Middle frontal gyrus (tissue), 1 donor: ENCODE measurements at regions not wholly inside any gene's neighbourhood (a gene's known extent, or its start where the extent isn't known, plus 50 kb on each side); places are given as distances from the start of the nearest gene placed in this dataset.

Experiments used
- DNase-seq: peaks from one replicate; pipeline ENCODE4 v3.0.0-alpha.2; 2015; ENCODE audit warnings: low spot score; ENCODE audit errors: extremely low spot score

DNA sequence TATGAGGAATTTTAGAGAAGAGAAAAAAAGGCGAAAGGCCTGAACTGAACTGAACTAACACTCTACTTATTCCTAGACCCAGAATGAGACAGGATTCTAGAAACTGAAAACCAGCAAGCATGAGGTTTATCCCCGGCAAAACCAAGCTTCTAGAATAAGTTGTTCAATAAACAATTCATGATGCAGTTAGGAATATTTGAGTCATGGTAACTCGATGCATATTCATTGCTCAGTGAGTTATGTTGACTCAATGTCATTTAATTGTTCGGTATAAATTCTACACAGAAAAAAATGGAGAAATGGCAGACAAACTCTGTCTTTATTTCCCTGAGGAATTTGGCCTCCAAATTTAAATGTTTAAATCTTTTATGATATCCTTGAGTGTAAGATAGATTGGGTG is 321.5 kb downstream of the SATB2 start:
- DNase-seq: no peak

- DNase-seq: no peak
Observed at GRCh38 chr2:199131876-199132275, 325.9 kb downstream of the SATB2 start.

DNA sequence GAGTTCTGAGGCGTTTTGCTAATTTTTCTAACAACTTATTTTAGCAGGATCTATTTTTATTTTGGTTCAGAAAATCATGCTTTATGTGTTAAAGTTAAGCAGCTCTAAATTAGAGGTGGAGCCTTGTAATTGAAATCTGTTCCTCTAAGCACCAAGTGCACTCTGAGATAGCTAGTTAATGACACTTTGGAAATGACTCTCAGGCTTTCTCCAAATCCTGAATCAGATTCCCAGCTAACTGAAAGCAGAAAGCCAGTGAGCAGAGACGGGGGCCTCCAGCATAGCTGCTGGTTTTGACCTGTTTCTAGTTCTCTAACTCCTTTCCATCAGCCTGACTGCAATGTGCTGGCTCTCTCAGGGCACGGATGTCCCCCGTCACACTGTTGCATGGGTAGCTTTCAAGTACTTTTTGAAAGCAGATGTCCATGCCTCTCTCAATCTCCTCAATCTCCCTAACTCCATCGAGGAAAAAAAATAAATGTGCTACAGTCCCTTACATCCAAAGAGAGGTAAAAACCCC is 326.5 kb downstream of the SATB2 start:
- DNase-seq: no peak

DNA sequence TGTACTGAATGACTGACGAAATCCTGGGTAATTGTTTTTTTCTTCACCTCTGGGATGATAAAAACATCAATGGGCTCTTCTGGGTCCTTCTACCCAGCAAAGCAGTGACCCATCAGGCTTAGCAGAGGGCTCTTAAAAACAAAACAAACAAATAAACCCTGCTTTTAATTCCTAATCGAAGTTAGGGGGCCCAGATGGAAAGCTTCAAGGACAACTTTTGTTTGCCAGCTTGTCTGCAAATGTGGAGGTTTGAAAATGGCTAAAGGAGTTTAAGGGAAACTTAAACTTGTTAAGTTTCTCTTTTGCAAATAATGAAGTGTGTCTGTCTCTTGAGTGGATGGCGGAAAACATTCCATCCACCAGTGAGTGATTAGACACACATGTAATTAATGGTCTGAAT is 327.2 kb downstream of the SATB2 start:
- no peak for DNase-seq

DNA sequence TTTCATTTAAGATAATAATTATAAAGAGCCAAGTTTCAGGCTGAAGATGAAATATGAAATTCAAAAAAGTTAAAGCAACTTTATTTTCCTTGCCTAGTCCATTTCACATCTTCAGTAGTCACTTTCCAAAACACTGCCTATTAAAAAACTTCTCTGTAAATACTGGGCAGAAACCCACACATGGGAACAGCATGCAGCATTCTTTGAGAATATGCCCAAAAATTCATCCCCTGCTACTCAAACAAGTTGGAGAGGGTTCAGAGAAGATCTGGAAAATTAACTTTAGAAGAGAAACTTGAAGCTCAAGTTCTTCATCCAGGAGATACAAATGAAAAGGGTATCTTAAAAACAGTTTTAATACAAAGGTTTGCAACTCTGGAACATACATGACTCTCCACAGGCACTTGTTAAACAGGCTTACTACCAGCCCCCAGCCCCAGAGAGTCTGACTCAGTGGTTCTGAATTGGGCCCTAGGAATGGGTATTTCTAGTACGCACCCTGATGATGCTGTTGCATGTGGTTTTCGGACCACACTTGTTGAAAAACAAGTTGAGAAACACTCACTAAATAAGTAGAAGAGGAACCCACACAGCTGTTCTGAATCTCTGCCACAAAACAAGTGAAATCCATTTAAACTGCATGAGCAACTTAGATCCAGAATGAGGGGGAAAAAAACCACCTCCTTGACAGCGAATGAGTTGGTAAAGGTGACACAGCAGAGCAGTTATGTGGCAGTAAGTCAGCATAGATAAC is 329.1 kb downstream of the SATB2 start:
- DNase-seq: no peak

- DNase-seq: no peak
Observed at GRCh38 chr2:199119796-199120195, 337.9 kb downstream of the SATB2 start.

DNA sequence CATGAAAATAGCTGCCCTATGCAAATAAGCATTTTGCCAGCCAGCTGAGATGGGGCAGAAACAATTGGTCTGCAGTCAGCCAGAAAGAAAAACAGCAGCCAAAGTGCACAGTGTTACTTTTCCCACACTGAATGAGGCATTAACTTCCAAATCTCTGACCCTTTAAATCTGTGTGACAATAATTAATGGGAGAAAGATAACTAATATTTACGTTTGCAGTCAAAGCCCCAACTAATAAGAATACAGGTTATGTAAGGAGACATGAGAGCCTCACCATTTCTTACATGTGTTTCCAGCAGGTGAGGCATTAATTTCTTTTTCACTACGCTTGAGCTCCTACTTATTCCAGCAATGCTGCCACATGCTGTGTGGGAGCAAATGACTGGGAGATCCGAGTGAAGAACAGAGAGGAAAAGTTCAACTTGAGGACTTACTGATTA is 339.0 kb downstream of the SATB2 start:
- DNase-seq: no peak

DNA sequence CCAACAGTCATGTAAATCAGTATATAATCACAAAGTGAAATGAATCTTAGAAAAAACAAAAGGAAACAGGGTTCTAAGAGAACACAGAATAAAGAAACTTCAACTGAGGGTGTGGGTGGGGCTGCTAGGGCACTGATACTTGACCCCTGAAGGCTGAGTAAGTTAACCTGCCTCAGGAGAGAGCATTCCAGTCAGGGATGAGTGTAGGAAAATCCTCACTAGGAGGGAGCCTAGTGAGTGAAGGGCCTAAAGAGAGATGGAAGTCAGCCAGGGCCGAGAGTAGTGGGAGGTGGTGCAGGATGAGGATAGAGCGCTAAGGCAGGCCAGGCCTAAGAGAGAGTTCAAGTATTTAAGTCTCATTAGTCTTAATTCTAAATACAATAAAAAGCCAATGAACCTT is 342.6 kb downstream of the SATB2 start:
- no peak for DNase-seq

GRCh38 chr2:199113111-199113510 is 344.6 kb downstream of the SATB2 start:
- DNase-seq: no peak

DNA sequence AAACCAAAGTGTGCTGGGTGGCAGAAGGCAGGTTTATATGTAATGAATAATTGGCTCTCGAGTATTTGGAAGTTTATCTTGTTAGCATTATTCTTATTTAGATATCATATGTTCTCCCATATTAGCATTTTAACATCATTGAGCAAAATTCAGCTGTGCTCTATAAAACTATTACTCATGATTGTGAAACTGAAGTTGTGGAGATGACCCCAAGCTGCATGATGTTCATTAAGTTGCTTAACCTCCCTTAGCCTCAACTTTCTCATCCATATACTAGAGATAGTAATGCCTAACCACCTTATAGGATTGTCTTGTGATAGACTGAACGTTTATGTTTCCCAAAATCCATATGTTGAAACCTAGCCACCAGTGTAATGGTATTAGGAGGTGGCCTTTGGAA is 346.3 kb downstream of the SATB2 start:
- DNase-seq: no peak

DNA sequence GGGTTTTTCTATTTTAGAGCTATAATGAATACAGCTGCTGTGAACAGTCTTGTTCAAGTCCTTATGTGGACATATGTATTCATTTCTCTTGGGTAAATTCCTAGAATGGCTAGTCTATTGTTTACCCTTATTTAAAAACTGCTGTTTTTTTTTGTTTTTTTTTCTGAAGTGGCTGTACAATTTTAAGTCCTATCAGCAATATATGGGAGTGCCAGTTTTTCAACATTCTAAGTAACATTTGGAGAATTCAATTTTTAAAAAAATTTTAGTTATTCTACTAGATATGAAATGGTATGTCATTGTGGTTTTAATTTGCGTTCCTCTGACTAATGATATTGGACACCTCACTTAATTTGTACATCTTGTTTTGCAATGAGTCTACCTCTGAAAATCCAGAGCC is 349.7 kb downstream of the SATB2 start:
- no peak for DNase-seq

DNA sequence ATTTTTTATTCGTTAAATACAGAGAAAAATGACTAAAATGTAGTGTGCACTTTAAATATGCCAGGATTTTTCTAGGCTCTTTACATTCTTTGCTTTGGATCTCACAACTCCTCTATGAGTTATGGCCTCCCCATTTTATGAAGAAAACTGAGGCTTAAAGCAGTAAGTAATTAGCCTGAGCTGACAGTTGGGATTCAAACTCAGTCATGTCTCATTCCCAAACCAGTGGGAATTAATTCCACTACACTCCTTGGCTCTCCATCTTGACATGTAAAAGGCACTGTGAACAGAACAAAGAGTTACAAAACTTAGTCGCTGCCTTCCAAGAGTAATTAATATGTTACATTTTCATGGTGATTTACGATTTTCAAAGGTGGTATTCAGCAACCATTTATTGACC is 351.9 kb downstream of the SATB2 start:
- DNase-seq: no peak

GRCh38 chr2:199101487-199101886 is 356.3 kb downstream of the SATB2 start:
- no peak for DNase-seq

DNA sequence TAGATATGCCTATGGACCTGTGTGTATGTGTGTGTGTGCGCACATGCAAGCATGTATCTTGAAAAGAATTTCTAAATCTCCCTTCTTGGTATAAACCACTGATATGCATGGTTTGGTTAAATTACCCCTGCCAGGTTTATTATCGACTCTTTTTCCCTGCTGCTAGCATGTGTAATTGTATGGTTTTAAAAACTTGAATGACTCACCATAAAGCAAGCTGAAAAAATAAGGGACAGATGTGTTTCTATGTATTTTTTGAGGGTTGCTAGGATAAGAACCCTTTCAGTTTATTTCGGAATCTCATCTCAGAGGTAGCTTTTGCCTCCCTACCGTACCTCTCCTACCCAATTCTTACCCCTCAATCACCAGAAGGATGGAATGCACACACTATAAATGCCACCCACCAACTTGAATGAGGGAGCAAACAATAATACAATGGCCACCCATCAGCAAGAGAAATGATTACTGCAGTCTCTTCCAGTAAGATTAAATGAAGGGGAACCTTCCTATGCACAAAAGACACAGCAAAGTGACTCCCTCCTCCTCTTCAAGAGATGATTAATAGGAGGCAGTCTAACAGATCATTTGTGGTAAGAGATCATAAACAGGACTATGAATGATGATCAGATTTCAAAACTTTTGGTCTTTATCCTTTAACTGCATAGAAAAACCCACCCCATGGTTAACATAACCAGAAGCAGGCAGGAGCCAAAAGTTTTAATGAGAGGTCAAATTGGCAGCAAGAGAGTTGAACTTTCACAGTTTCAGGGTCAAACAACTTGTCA is 357.2 kb downstream of the SATB2 start:
- no peak for DNase-seq

- no peak for DNase-seq
Observed at GRCh38 chr2:199092419-199092818, 365.3 kb downstream of the SATB2 start.

DNA sequence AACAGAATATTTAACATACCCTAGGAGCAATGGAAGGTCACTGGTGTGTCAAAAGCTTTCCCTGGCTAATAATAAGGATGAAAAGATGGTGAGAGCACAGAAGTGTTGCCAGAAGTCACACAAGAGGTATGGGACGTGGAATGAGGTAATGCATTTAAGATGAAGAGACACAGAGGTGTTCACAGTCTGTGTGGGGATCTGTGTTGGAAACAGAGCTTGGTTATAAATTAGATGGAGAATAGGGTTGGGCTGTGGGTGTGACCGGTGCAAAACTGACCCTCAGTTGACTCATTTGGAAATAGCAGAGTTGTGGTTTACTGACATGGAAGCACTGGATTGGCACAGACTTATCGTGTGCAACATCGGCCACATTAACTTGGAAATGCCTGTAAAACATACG is 372.5 kb downstream of the SATB2 start:
- DNase-seq: no peak

- DNase-seq: no peak
Observed at GRCh38 chr2:199070322-199070949, 387.3 kb downstream of the SATB2 start.

DNA sequence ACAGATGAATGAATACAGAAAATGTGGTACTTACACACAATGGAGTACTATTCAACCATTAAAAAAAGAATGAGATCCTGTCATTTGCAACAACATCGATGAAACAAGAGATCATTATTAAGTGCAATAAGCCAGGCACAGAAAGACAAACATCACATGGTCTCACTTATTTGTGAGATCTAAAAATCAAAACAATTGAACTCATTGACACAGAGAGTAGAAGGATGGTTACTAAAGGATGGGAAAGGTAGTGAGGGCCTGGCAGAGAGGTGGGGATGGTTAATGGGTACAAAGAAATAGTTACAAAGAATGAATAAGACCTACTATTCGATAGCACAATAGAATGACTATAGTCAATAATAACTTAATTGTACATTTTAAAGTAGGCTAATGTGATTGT is 393.5 kb downstream of the SATB2 start:
- no peak for DNase-seq

- DNase-seq: no peak
Observed at GRCh38 chr2:199057936-199058335, 399.8 kb downstream of the SATB2 start.

- no peak for DNase-seq
Observed at GRCh38 chr2:199055336-199055735, 402.4 kb downstream of the SATB2 start.

GRCh38 chr2:199042660-199043379 is 414.9 kb downstream of the SATB2 start:
- DNase-seq: no peak
